ENCODE measurements at regions not wholly inside any gene's neighbourhood (a gene's known extent, or its start where the extent isn't known, plus 50 kb on each side); places are given as distances from the start of the nearest gene placed in this dataset.
"Not testable (repeated sequence)": the region's sequence is repeated elsewhere in the genome, so short reads cannot be mapped to it uniquely, and the experiment has no call there.

- TF ChIP-seq POLR2AphosphoS5 (IDR thresholded peaks at IDR 0.05; ENCODE audit: low read depth) = no peak
- TF ChIP-seq CTCF (IDR thresholded peaks at IDR 0.05; ENCODE audit: insufficient read depth, low read length) = no peak
- no peak overlapping the region for H3K27ac ChIP-seq (replicated peaks)
Measured at GRCh38 chr6:90361174-90361573, 64.5 kb upstream of the BACH2 start.

GRCh38 chr6:90358036-90358770 is 61.6 kb upstream of the BACH2 start:
- H3K27ac ChIP-seq (replicated peaks); DNase-seq (ENCODE audit: low read depth in 1 of 2, low spot score in 1 of 2); H3K27me3 ChIP-seq (ENCODE audit: insufficient read depth, poor library complexity, severe bottlenecking); H3K4me3 ChIP-seq (replicated peaks; ENCODE audit: insufficient read depth, low read length): not testable (repeated sequence)

More at GRCh38 chr6:90361174-90361573, 64.5 kb upstream of the BACH2 start:
- Histone ChIP-seq H3K27me3 (ENCODE audit: insufficient read depth, poor library complexity, severe bottlenecking) (no peaks in the 10 kb centered on the region), H3K4me3 (replicated peaks; ENCODE audit: insufficient read depth, low read length) (no peak overlapping the region)
- no peak for DNase-seq (ENCODE audit: low read depth in 1 of 2, low spot score in 1 of 2)

- H3K4me3 ChIP-seq (replicated peaks; ENCODE audit: insufficient read depth, low read length) = no peak overlapping the region
- DNase-seq (ENCODE audit: low read depth in 1 of 2, low spot score in 1 of 2) = no peak
- TF ChIP-seq SPI1 (IDR thresholded peaks at IDR 0.05; ENCODE audit: borderline replicate concordance, low read depth) = no peak
- TF ChIP-seq GABPA (IDR thresholded peaks at IDR 0.05; ENCODE audit: low read depth) = no peak
- TF ChIP-seq POLR2AphosphoS5 (IDR thresholded peaks at IDR 0.05; ENCODE audit: low read depth) = no peak
- no peak for TF ChIP-seq CTCF (IDR thresholded peaks at IDR 0.05; ENCODE audit: insufficient read depth, low read length)
- TF ChIP-seq REST (IDR thresholded peaks at IDR 0.05; ENCODE audit: insufficient replicate concordance, low read depth) = no peak
- no peaks in the 10 kb centered on the region for H3K27me3 ChIP-seq (ENCODE audit: insufficient read depth, poor library complexity, severe bottlenecking)
- H3K27ac ChIP-seq (replicated peaks) = no peak overlapping the region
Measured at GRCh38 chr6:90356012-90356421, 59.4 kb upstream of the BACH2 start.

GRCh38 chr6:90354961-90355360 is 58.3 kb upstream of the BACH2 start:
- H3K4me3 ChIP-seq (replicated peaks; ENCODE audit: insufficient read depth, low read length) = no peak overlapping the region
- no peak for TF ChIP-seq GABPA (IDR thresholded peaks at IDR 0.05; ENCODE audit: low read depth)
- TF ChIP-seq REST (IDR thresholded peaks at IDR 0.05; ENCODE audit: insufficient replicate concordance, low read depth) = no peak
- TF ChIP-seq CTCF (IDR thresholded peaks at IDR 0.05; ENCODE audit: insufficient read depth, low read length) = no peak
- TF ChIP-seq POLR2AphosphoS5 (IDR thresholded peaks at IDR 0.05; ENCODE audit: low read depth) = no peak
- no peak for TF ChIP-seq SPI1 (IDR thresholded peaks at IDR 0.05; ENCODE audit: borderline replicate concordance, low read depth)
- no peak overlapping the region for H3K27ac ChIP-seq (replicated peaks)
- no peaks in the 10 kb centered on the region for H3K27me3 ChIP-seq (ENCODE audit: insufficient read depth, poor library complexity, severe bottlenecking)
- DNase-seq (ENCODE audit: low read depth in 1 of 2, low spot score in 1 of 2) = no peak
